ENCODE measurements at regions not wholly inside any gene's neighbourhood (a gene's known extent, or its start where the extent isn't known, plus 50 kb on each side); places are given as distances from the start of the nearest gene placed in this dataset.
"Not testable (repeated sequence)": the region's sequence is repeated elsewhere in the genome, so short reads cannot be mapped to it uniquely, and the experiment has no call there.

DNA sequence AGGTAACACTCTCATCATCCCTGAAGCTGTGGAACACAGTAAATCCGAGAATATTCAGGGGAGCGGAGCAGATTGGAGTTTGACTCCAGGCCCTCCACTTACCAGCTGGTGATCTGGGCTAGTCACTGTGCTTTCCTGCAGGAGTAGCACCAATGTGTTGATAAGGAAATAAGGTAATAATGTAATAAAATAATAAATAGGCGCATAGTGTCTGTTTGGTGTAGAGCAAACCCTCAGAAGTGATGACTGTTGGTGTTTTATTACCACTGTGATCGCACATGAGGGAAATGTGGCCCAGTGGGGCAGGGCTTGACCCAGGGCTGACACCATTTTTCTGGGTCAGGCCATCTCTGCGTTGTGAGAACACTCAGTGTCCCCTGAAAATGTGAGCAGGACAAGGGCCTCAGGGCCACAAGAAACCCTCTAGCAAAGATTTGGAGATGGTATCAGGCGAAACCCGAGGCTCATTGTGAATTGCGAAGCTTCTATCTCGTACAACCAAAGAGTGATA, 563.9 kb upstream of the B3GAT1 start:
- intact Hi-C loops (cut with DNase I) = no loop called here
- H3K27me3 ChIP-seq (replicated peaks; ENCODE audit: insufficient read depth) = no peaks in the 10 kb centered on the region
- no peaks in the 10 kb centered on the region for H3K4me1 ChIP-seq (replicated peaks)
- H3K36me3 ChIP-seq = no peaks in the 10 kb centered on the region
- WGBS = 55% methylated on average over 9 of the region's 9 CpGs
- no peak overlapping the region for H3K27ac ChIP-seq
- no peak overlapping the region for H3K4me3 ChIP-seq
- DNase-seq (ENCODE audit: low spot score) = no peak
- TF ChIP-seq, protein P1, sequence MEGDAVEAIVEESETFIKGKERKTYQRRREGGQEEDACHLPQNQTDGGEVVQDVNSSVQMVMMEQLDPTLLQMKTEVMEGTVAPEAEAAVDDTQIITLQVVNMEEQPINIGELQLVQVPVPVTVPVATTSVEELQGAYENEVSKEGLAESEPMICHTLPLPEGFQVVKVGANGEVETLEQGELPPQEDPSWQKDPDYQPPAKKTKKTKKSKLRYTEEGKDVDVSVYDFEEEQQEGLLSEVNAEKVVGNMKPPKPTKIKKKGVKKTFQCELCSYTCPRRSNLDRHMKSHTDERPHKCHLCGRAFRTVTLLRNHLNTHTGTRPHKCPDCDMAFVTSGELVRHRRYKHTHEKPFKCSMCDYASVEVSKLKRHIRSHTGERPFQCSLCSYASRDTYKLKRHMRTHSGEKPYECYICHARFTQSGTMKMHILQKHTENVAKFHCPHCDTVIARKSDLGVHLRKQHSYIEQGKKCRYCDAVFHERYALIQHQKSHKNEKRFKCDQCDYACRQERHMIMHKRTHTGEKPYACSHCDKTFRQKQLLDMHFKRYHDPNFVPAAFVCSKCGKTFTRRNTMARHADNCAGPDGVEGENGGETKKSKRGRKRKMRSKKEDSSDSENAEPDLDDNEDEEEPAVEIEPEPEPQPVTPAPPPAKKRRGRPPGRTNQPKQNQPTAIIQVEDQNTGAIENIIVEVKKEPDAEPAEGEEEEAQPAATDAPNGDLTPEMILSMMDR (IDR thresholded peaks at IDR 0.05) = no peak
- TF ChIP-seq POLR2AphosphoS5 (IDR thresholded peaks at IDR 0.05) (no peak), POLR2A (IDR thresholded peaks at IDR 0.05) (no peak)
- no peaks in the 10 kb centered on the region for H3K9me3 ChIP-seq

DNA sequence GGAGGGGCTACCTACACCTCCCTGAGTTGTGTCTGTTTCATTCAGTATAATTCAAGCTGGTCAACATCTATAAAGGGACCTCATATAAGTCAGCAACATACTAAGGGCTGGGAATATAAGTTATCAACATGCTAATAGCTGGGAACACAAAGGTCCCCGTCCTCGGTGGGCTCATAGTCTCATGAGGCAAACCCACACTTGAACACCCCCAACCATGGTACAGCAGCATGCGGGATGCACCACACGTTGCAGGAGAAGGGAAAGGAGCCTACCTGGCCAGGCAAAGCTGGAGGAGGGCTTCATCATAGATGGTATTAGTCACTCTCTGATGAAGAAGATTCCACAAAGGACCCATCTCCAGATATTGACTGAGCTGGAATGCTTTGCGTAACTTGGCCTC, 561.8 kb upstream of the B3GAT1 start:
- no peaks in the 10 kb centered on the region for H3K27me3 ChIP-seq (replicated peaks; ENCODE audit: insufficient read depth)
- no peaks in the 10 kb centered on the region for H3K4me1 ChIP-seq (replicated peaks)
- no peak for DNase-seq (ENCODE audit: low spot score)
- intact Hi-C loops (cut with DNase I) = no loop called here
- no peak overlapping the region for H3K27ac ChIP-seq
- no peaks in the 10 kb centered on the region for H3K9me3 ChIP-seq
- H3K4me3 ChIP-seq = no peak overlapping the region
- TF ChIP-seq, protein P1 (IDR thresholded peaks at IDR 0.05) = no peak
- no peak for TF ChIP-seq POLR2A (IDR thresholded peaks at IDR 0.05)
- no peak for TF ChIP-seq POLR2AphosphoS5 (IDR thresholded peaks at IDR 0.05)
- H3K36me3 ChIP-seq = no peaks in the 10 kb centered on the region
- 86% methylated on average over 5 of the region's 5 CpGs for WGBS

DNA sequence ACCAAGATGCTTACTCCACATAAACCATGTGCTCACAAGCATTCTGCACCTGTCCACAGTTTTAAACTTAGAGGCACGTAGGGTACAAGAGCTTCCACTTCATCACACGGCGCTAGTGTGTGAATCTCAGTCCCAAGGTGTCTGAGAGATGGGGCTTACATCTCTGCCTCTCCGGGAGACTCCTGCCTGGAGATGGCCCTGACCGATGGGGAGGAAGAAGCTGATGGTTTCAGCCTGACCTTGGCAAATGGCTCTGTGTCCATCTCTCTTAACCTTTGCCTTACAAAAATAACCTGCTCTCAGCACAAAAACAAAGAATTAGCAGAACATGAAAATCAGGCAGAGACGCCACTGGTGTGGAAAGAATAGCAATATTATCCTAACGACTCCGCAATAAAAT, 559.3 kb upstream of the B3GAT1 start:
- Histone ChIP-seq H3K9me3 (no peaks in the 10 kb centered on the region), H3K36me3 (no peaks in the 10 kb centered on the region), H3K4me1 (replicated peaks) (no peaks in the 10 kb centered on the region), H3K27me3 (replicated peaks; ENCODE audit: insufficient read depth) (no peaks in the 10 kb centered on the region), H3K27ac (no peak overlapping the region), H3K4me3 (no peak overlapping the region)
- WGBS = 79% methylated on average over 8 of the region's 8 CpGs
- intact Hi-C loops (cut with DNase I) = no loop called here
- no peak for DNase-seq (ENCODE audit: low spot score)
- no peak for TF ChIP-seq POLR2AphosphoS5 (IDR thresholded peaks at IDR 0.05)
- TF ChIP-seq POLR2A (IDR thresholded peaks at IDR 0.05) = no peak
- TF ChIP-seq, protein P1 (IDR thresholded peaks at IDR 0.05) = no peak

DNA sequence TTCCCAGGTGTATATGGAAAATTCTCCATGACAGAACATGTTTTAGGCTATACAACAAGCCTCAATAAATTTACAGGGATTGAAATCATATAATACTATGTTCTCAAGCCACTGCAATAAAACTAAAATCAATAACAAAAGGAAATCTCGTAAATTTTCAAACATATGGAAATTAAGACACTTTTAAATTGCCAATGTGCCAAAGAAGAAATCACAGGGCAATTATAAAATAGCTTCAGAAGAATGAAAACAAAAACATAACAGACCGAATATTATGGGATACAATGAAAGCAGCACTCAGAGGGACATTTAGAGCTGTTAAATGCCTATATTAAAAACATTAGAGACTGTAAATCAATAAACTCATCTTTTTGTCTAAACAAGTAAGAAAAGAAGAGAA, 555.7 kb upstream of the B3GAT1 start:
- TF ChIP-seq, protein P1 (IDR thresholded peaks at IDR 0.05) = no peak
- no peak for TF ChIP-seq POLR2A (IDR thresholded peaks at IDR 0.05)
- no peak for TF ChIP-seq POLR2AphosphoS5 (IDR thresholded peaks at IDR 0.05)
- intact Hi-C loops (cut with DNase I) = no loop called here
- no peaks in the 10 kb centered on the region for H3K36me3 ChIP-seq
- 61% methylated on average over 2 of the region's 2 CpGs for WGBS
- H3K4me1 ChIP-seq (replicated peaks) = no peaks in the 10 kb centered on the region
- no peaks in the 10 kb centered on the region for H3K27me3 ChIP-seq (replicated peaks; ENCODE audit: insufficient read depth)
- no peaks in the 10 kb centered on the region for H3K9me3 ChIP-seq
- no peak for DNase-seq (ENCODE audit: low spot score)
- H3K4me3 ChIP-seq = no peak overlapping the region
- no peak overlapping the region for H3K27ac ChIP-seq

DNA sequence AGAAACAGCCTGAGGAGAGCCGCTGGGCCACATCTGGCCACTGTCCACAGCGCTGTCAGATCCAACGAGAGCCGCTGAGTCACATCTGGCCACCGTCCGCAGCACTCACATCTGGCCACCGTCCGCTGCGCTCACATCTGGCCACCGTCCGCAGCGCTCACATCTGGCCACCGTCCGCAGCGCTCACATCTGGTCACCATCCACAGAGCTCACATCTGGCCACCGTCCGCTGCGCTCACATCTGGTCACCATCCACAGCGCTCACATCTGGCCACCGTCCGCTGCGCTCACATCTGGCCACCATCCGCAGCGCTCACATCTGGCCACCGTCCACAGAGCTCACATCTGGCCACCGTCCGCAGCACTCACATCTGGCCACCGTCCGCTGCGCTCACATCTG, 549.3 kb upstream of the B3GAT1 start:
- not testable (repeated sequence) for H3K4me1 ChIP-seq (replicated peaks)
- 93% methylated on average over 30 of the region's 30 CpGs for WGBS

More for the DNA sequence above, 549.3 kb upstream of the B3GAT1 start:
- H3K27ac ChIP-seq; H3K9me3 ChIP-seq; H3K27me3 ChIP-seq (replicated peaks; ENCODE audit: insufficient read depth); DNase-seq (ENCODE audit: low spot score); intact Hi-C loops (cut with DNase I); H3K36me3 ChIP-seq; H3K4me3 ChIP-seq: not testable (repeated sequence)

All from prostate gland (tissue), 2 donors.